ENCODE measurements at regions not wholly inside any gene's neighbourhood (a gene's known extent, or its start where the extent isn't known, plus 50 kb on each side); places are given as distances from the start of the nearest gene placed in this dataset.

DNA sequence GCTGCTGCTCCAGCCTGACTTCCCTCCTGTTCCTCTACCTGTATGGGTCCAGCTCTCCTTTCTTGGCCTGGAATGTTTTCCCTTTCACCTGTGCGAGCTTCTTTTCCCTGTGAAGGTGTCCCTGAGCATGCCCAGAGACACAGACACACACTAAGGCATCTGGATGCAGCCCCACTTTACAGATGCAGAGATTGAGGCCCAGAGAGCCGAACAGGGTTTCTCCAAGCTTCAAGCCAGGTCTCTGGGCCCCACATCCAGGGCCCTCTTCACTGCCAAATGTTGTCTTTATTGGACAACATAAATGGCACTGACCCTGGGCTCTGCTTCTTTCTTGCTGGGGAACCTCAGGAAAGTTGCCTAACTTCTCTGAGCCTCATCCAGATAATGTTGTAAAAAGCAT lies 561.6 kb downstream of the MIAT start:
- DNase-seq: no peak
- Mint-ChIP-seq H3K27ac (no peak overlapping the region), H3K9me3 (no peaks in the 10 kb centered on the region), H3K4me3 (no peak overlapping the region), H3K36me3 (ENCODE audit: low read depth) (no peaks in the 10 kb centered on the region), H3K4me1 (no peaks in the 10 kb centered on the region), H3K27me3 (no peaks in the 10 kb centered on the region)
- ChIA-PET POLR2A (no interaction called here), CTCF (no interaction called here)

DNA sequence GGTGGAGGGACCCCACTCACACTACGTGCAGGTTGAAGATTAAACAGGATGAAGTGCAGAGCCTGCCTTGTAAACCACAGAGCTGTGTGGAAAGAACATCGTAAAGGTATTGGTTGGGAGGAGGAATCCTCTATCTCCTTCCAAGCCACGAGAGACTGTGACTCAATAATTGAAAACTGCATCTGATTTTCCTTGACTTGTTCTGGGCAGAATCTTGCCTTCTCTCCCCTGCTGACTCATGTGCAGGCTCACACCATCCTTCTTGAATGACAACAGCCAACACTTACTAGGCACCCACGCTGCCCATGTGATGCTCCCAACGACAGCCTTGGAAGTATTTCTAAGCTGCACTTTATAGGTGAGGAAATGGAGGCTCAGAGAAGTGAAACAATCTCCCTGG lies 563.0 kb downstream of the MIAT start:
- H3K27ac Mint-ChIP-seq: no peak overlapping the region
- DNase-seq: no peak
- ChIA-PET CTCF (no interaction called here), POLR2A (no interaction called here)
- H3K36me3 Mint-ChIP-seq (ENCODE audit: low read depth): no peaks in the 10 kb centered on the region
- no peaks in the 10 kb centered on the region for H3K4me1 Mint-ChIP-seq
- no peak overlapping the region for H3K4me3 Mint-ChIP-seq
- no peaks in the 10 kb centered on the region for H3K27me3 Mint-ChIP-seq
- H3K9me3 Mint-ChIP-seq: no peaks in the 10 kb centered on the region

DNA sequence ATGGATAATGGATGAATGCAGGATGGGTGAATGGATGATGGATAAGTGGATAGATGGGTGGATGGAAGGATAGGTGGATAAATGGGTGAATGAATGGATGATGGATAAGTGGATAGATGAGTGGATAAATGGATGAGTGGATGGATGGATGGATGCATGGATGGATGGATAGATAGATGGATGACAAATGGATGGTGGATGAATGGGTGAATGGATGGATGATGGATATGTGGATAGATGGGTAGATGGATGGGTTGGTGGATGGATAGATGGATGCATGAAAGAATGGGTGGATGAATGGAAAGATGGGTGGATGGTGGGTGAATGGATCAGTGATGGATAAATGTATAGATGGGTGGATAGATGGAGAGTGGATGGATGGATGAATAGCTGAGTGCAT lies 564.8 kb downstream of the MIAT start:
- no peak for DNase-seq
- Mint-ChIP-seq H3K36me3 (ENCODE audit: low read depth) (no peaks in the 10 kb centered on the region), H3K4me1 (no peaks in the 10 kb centered on the region), H3K9me3 (no peaks in the 10 kb centered on the region), H3K4me3 (no peak overlapping the region), H3K27me3 (no peaks in the 10 kb centered on the region), H3K27ac (no peak overlapping the region)
- ChIA-PET CTCF (no interaction called here), POLR2A (no interaction called here)

DNA sequence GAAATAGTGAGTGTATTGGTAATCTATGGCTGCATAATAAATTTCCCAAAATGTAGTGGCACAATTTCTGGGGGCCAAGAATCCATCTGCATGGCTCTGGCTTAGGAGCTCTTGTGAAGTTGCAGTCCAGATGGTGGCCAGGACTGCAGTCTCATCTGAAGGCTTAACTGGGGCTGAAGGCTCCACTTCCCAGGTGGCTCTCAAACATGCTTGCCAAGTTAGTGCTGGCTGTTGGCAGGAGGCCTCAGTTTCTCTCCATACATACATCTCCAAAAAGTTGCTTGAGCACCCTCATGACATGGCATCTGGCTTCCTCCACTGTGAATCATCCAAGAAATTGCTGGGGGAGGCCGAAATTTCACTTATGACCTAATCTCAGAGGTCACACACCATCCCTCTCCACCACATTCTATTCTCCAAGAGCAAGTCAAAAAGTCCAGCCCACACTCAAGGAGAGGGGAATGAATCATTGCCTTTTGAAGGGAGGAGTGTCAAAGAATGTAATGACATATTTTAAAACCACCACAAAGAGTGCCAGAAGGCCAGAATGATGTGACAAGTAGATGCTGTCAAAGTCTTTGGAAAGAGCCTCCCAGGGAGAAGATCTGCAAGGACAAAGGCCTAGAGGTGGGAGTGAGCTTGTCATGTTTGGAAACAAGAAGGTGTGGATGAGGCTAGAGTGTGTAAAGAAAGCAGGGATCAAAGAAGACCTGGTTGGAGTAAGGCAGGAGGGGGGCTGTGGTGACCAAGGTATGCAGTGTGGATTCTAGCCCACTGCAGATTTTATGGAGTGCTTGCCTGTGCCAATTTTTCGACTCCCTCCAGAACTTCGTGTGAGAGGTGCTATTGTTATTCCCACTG lies 566.2 kb downstream of the MIAT start:
- Mint-ChIP-seq H3K4me3 (no peak overlapping the region), H3K9me3 (no peaks in the 10 kb centered on the region), H3K36me3 (ENCODE audit: low read depth) (no peaks in the 10 kb centered on the region), H3K27me3 (no peaks in the 10 kb centered on the region), H3K27ac (no peak overlapping the region), H3K4me1 (no peaks in the 10 kb centered on the region)
- ChIA-PET CTCF (no interaction called here), POLR2A (no interaction called here)
- DNase-seq: no peak

DNA sequence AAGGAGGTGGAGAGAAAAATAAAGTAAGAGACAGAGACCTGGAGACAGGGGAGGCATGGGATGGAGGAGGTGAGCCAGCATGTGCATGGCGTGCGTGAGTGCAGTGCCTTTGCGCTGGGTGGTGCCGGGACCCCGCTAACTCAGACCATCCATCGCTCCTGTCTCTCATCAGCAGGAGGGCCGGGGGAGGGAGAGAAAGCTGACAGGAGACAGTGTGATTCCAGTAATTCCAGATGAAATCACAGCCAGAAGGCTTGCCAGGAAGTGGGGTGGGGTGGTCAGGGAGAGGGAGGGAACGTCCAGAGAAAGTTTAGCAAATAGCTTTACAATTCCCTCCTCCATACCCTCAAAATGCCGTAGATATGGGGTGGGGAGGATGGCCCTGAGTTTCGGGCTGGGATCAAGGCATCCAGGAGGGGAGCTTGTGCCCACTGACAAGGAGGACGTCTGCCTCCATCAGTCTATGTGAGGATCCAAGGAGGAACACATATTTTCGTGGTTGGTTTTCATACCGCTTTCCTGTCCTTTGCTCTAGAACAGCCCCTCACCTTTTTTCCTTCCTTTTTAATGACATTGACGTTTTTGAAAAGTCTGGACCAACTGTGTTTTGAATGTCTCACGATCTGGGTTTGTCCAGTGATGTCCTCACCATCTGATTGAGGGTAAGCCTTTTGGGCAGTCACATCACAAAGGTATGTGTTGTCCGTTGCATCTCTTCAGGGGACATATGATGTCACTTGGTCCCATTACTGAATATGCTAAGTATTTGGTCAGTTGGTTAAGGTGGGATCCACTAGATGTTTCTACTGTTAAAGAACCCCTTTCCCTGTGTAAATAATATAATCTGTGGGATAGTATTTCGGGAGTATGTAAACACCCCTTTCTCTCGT lies 567.3 kb downstream of the MIAT start:
- H3K27me3 Mint-ChIP-seq: no peaks in the 10 kb centered on the region
- ChIA-PET CTCF (no interaction called here), POLR2A (no interaction called here)
- H3K4me1 Mint-ChIP-seq: no peaks in the 10 kb centered on the region
- DNase-seq: no peak
- no peak overlapping the region for H3K27ac Mint-ChIP-seq
- H3K4me3 Mint-ChIP-seq: no peak overlapping the region
- no peaks in the 10 kb centered on the region for H3K36me3 Mint-ChIP-seq (ENCODE audit: low read depth)
- no peaks in the 10 kb centered on the region for H3K9me3 Mint-ChIP-seq

DNA sequence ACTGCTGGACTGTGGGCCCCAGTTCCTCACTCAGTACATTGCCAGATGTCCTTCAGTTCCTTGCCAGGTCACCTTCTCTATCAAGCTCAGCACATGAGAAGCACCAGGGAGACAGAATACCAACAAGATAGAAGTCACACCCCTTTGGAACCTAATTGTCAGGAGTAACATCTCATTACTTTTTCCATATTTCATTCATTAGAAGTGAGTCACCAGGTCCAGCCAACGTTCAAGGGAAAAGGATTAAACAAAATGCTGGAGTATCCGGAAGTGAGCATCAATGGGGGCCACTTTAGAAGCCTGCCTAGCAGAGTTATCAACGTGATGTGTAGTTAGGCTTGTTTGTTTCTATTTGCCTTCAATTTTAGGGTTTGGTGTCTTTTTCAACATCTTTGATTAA lies 569.3 kb downstream of the MIAT start:
- Mint-ChIP-seq H3K27me3 (no peaks in the 10 kb centered on the region), H3K27ac (no peak overlapping the region), H3K9me3 (peaks cover 4% of the 10 kb centered on the region), H3K4me3 (no peak overlapping the region), H3K4me1 (no peaks in the 10 kb centered on the region), H3K36me3 (ENCODE audit: low read depth) (no peaks in the 10 kb centered on the region)
- no peak for DNase-seq
- POLR2A ChIA-PET: no interaction called here
- CTCF ChIA-PET: no interaction called here

DNA sequence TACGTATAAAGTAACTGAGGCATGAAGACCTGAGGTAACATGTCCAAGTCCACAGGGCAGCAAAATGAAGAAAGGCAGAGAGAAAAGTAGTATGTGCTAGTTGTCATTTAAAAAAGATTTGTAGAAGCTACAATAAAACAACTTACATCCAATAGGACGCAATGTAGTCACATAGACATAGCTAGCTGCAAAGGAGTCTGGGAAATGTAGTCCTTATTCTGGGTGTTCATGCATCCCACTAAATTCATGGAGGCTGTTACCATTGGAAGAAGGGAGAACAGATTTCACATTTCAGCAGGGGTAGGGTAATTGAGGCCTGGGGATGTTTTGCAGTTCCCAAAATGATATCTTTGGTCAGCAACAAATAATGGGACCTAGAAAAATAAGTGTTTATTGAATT lies 571.4 kb downstream of the MIAT start:
- no peak for DNase-seq
- Mint-ChIP-seq H3K36me3 (ENCODE audit: low read depth) (no peaks in the 10 kb centered on the region), H3K9me3 (peaks cover 4% of the 10 kb centered on the region), H3K4me3 (no peak overlapping the region), H3K27ac (no peak overlapping the region), H3K4me1 (no peaks in the 10 kb centered on the region), H3K27me3 (no peaks in the 10 kb centered on the region)
- CTCF ChIA-PET: interaction anchor here (0.6 kb wide), 1 partner anchor 29 kb away, joined by 3 read pairs; no protein-coding TSS in a partner anchor
- POLR2A ChIA-PET: no interaction called here

DNA sequence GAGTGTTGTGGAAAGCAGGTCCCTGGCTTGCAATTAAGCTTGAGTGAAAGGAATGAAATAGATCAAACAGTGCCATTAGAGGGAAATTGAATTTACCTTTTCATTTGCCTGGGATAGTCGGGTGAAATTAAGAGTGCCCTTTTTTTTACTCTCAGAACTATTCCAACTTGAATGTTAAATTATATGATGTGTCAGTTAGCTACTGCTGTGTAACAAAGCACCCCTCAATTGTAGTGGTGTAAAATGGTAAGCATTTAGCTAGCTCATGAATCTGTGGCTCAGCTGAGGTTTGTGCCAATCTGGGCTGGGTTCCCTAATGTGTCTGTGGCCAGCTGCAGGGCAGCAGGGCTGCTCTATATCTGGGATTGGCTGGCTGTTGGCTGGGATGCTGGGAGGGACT lies 571.4 kb downstream of the MN1 start:
- no peak for DNase-seq
- peaks cover 4% of the 10 kb centered on the region for H3K9me3 Mint-ChIP-seq
- ChIA-PET CTCF (no interaction called here), POLR2A (no interaction called here)
- H3K27me3 Mint-ChIP-seq: no peaks in the 10 kb centered on the region
- H3K27ac Mint-ChIP-seq: no peak overlapping the region
- no peaks in the 10 kb centered on the region for H3K36me3 Mint-ChIP-seq (ENCODE audit: low read depth)
- H3K4me3 Mint-ChIP-seq: no peak overlapping the region
- no peaks in the 10 kb centered on the region for H3K4me1 Mint-ChIP-seq

DNA sequence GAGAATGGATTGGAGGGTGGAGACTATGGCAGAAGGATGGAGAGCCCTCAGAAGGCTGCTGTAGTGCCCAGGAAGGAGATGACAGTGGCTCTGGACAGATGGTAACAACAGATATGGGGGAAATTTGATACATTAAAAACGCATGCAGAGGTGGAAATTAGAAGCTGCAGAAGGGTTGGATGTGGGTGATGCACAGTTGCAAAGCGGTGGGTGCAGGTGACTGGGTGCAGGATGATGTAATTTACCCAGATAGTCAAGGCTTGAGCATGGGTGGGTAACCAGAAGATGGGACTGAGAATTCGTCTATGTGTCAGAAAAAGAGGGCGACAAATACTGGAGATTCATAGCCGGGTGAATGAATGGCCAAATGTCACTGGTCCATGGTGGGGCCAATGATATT lies 570.3 kb downstream of the MN1 start:
- DNase-seq: no peak
- Mint-ChIP-seq H3K27ac (no peak overlapping the region), H3K4me3 (no peak overlapping the region), H3K9me3 (peaks cover 4% of the 10 kb centered on the region), H3K27me3 (no peaks in the 10 kb centered on the region), H3K4me1 (no peaks in the 10 kb centered on the region), H3K36me3 (ENCODE audit: low read depth) (no peaks in the 10 kb centered on the region)
- CTCF ChIA-PET: no interaction called here
- POLR2A ChIA-PET: no interaction called here

DNA sequence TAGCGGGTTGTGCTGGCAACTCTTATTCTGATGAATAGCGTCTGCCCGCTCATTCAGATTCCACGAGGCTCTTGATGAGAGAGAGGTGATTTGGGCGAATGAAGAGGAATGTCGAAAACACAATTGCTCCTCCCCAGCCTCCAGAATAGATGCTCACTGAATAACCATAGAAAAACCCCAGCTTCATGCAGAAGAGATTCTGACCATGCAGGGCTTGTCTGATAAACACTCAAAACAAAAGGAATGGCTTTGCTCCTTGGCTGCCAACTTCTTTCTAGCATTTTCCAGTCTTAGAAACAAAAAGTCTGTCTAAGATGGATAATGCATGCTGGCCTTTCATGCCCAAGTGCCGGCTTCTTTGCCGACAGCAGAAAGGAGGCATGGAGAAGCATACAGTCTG lies 569.5 kb downstream of the MN1 start:
- CTCF ChIA-PET: no interaction called here
- Mint-ChIP-seq H3K4me3 (no peak overlapping the region), H3K9me3 (peaks cover 4% of the 10 kb centered on the region), H3K36me3 (ENCODE audit: low read depth) (no peaks in the 10 kb centered on the region), H3K27me3 (no peaks in the 10 kb centered on the region), H3K27ac (no peak overlapping the region), H3K4me1 (no peaks in the 10 kb centered on the region)
- no peak for DNase-seq
- POLR2A ChIA-PET: no interaction called here

DNA sequence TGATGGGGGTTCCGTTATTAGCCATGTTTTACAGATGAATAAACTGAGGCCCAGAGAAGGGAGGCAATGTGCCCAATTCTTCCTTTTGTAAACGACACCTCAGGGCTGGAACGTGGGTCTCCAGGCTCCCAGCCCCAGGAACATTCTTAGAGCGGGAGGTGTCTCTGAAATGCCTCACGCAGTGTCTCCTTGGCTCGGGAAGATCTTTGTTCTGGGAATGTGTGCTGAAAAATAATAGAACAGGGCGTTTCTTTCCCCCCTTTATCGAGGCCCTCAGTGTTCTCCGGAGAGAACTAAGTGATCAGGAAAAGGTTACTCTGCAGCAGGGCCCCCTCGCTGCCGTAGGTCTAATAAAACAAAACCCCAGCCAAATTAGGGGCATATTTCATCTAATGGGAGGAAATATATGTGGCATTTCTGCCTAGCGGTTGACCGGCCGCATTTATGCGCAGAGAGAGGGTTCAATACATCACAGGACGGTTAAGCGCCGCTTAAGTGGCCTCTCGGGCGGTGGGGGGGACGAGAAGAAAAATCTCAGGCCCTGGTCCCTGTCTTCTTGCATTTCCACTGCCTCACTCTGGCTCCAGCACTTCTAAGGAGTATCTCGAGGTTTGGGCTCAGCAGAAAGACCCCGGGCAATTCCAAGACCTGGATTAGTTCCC lies 564.3 kb downstream of the MN1 start:
- Mint-ChIP-seq H3K27ac (no peak overlapping the region), H3K4me3 (no peak overlapping the region), H3K36me3 (ENCODE audit: low read depth) (no peaks in the 10 kb centered on the region), H3K9me3 (no peaks in the 10 kb centered on the region), H3K4me1 (no peaks in the 10 kb centered on the region), H3K27me3 (no peaks in the 10 kb centered on the region)
- POLR2A ChIA-PET: no interaction called here
- CTCF ChIA-PET: no interaction called here
- no peak for DNase-seq

DNA sequence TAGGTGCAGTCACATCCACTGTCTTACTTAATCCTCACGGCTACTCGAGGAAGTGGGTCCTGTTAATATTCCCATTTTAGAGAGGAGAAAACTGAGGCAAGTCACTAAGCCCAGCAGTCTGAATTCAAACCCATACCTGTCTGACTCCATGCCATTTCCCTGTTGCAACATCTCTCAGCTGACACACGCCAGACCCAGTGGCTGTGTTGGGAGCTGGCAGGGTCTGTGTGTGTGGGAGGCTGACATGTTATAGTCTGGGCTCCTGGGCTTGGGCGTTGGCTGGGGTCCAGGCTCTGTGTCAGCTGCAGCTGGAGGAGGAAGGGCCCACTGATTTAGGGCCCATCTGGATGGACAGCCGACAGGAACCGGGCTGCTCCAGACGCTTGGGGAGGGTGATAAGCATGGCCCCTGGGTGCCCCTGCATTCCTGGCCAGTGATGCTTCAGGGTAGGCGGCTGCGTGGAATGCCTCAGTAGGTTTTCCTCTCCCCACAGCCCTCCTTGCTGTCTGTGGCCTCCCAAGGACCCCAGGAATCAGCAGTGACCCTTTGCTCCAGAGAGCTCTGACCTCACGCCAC lies 562.5 kb downstream of the MN1 start:
- Mint-ChIP-seq H3K27ac (no peak overlapping the region), H3K4me1 (no peaks in the 10 kb centered on the region), H3K4me3 (no peak overlapping the region), H3K27me3 (no peaks in the 10 kb centered on the region), H3K36me3 (ENCODE audit: low read depth) (no peaks in the 10 kb centered on the region), H3K9me3 (no peaks in the 10 kb centered on the region)
- POLR2A ChIA-PET: no interaction called here
- DNase-seq: no peak
- CTCF ChIA-PET: no interaction called here

DNA sequence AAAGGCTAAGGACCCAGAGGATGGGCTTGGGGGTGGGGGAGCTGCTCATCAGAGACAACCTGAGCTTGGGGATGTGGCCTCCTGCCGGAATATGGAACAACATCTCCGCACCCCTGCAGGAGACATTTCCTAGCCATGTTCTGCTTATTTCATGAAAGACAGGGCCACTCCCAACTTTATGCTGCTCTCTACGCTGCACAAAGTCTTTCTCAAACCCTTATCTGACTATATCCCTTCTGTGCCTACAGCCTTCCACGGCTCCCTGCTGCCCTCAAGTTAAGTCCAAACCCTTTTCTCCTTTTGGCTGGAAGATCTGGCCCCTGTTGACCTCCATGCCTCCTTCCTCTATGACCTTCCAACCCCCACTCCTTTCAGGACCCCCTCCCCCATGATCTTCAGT lies 562.0 kb downstream of the MN1 start:
- CTCF ChIA-PET: no interaction called here
- Mint-ChIP-seq H3K4me3 (no peak overlapping the region), H3K9me3 (no peaks in the 10 kb centered on the region), H3K36me3 (ENCODE audit: low read depth) (no peaks in the 10 kb centered on the region), H3K27me3 (no peaks in the 10 kb centered on the region), H3K27ac (no peak overlapping the region), H3K4me1 (no peaks in the 10 kb centered on the region)
- POLR2A ChIA-PET: no interaction called here
- DNase-seq: no peak

Measured in activated CD4-positive, alpha-beta memory T cell treated with anti-CD3 and anti-CD28 coated beads, Interleukin-2, amount 10 ng/mL, durations not matched to agents 7 days and 5 days (primary cell).